Endodermal cell (in vitro differentiated cells): ENCODE measurements at regions not wholly inside any gene's neighbourhood (a gene's known extent, or its start where the extent isn't known, plus 50 kb on each side); places are given as distances from the start of the nearest gene placed in this dataset.

Source experiments
- DNase-seq: peaks from one replicate; pipeline ENCODE4 v3.0.0-alpha.2; 2017
- H3K27ac ChIP-seq: 2 replicates; pipeline ENCODE4 v1.5.1; 2013; ENCODE audit warnings: mild to moderate bottlenecking, low read depth, low read length, moderate library complexity
- H3K27me3 ChIP-seq: 2 replicates; pipeline ENCODE4 v1.6.1; 2013; ENCODE audit warnings: mild to moderate bottlenecking, low read length, moderate library complexity; ENCODE audit not compliant: insufficient read depth, control insufficient read depth, poor library complexity, severe bottlenecking
- H3K36me3 ChIP-seq: 2 replicates; pipeline ENCODE4 v1.7.0; 2013; ENCODE audit warnings: mild to moderate bottlenecking, low read length, moderate library complexity; ENCODE audit not compliant: control insufficient read depth, insufficient read depth
- H3K4me1 ChIP-seq: one replicate; pipeline ENCODE4 v1.7.0; 2013; ENCODE audit warnings: low read length; ENCODE audit not compliant: control insufficient read depth, insufficient read depth
- H3K4me3 ChIP-seq: 2 replicates; pipeline ENCODE4 v1.5.1; 2013; ENCODE audit warnings: mild to moderate bottlenecking, low read length, moderate library complexity
- H3K9ac ChIP-seq: 2 replicates; pipeline ENCODE4 v1.6.1; 2013; ENCODE audit warnings: mild to moderate bottlenecking, low read length, moderate library complexity; ENCODE audit not compliant: poor library complexity, severe bottlenecking; ENCODE audit errors: extremely low read depth
- H3K9me3 ChIP-seq: 2 replicates; pipeline ENCODE4 v1.6.1; 2013; ENCODE audit warnings: mild to moderate bottlenecking, low read length, moderate library complexity; ENCODE audit not compliant: control insufficient read depth
- H3K27ac Mint-ChIP-seq: 2 replicates; pipeline ENCODE4 v1.8.0; 2020; ENCODE audit warnings: mixed read lengths
- H3K27me3 Mint-ChIP-seq: 2 replicates; pipeline ENCODE4 v1.8.0; 2021; ENCODE audit warnings: mild to moderate bottlenecking, mixed read lengths; ENCODE audit not compliant: insufficient read depth
- H3K36me3 Mint-ChIP-seq: 2 replicates; pipeline ENCODE4 v1.8.0; 2020; ENCODE audit warnings: low read depth, mixed read lengths
- H3K4me1 Mint-ChIP-seq: 2 replicates; pipeline ENCODE4 v1.8.0; 2020; ENCODE audit warnings: mixed read lengths
- H3K4me3 Mint-ChIP-seq: 2 replicates; pipeline ENCODE4 v1.8.0; 2020; ENCODE audit warnings: mild to moderate bottlenecking, moderate library complexity, mixed read lengths
- H3K9me3 Mint-ChIP-seq: 2 replicates; pipeline ENCODE4 v1.8.0; 2020; ENCODE audit warnings: mild to moderate bottlenecking, mixed read lengths
- WGBS, 2 experiments: methylation state at CpG; one replicate each; pipeline versions ENCODE4 v1.1.5 to v1.1.7; 2013; ENCODE audit warnings: missing lambda C conversion rate in 2 of 2, mixed read lengths in 1 of 2; ENCODE audit not compliant: insufficient coverage in 1 of 2, insufficient read length in 1 of 2; 5-methylcytosine and 5-hydroxymethylcytosine counted together
- TF ChIP-seq, protein P1 (sequence below): fragments of 200-600 bp; sonication (generic); conservative IDR thresholded peaks from 2 replicates; pipeline ENCODE4 v1.5.0; 2021; ENCODE audit warnings: antibody characterized with exemption, mild to moderate bottlenecking

DNA sequence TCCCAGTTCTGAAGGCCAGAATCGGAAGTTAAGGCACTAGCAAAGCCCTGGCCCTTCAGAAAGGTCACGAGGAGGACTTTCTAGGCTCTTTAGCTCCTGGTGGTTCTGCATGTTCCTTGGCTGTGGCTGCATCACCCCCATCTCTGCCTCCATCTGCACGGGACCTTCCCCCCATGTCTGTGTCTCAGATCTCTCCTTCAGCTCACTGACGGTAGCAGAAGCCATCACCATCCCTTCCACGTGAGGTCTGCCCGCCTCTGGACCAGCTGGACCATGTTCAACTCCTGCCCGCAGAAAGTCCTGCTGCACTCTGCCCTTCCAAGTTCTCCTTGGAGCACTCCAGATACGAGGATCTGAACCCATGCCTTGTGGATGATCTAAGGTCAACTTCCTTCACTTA, 242.9 kb upstream of the IRX1 start:
- H3K27ac ChIP-seq, result no peak overlapping the region
- no peak overlapping the region for H3K27ac Mint-ChIP-seq
- peaks cover 18% of the 10 kb centered on the region for H3K4me1 Mint-ChIP-seq
- H3K27me3 ChIP-seq, result no peaks in the 10 kb centered on the region
- H3K4me3 ChIP-seq, result no peak overlapping the region
- H3K9me3 ChIP-seq, result no peaks in the 10 kb centered on the region
- TF ChIP-seq, protein P1, sequence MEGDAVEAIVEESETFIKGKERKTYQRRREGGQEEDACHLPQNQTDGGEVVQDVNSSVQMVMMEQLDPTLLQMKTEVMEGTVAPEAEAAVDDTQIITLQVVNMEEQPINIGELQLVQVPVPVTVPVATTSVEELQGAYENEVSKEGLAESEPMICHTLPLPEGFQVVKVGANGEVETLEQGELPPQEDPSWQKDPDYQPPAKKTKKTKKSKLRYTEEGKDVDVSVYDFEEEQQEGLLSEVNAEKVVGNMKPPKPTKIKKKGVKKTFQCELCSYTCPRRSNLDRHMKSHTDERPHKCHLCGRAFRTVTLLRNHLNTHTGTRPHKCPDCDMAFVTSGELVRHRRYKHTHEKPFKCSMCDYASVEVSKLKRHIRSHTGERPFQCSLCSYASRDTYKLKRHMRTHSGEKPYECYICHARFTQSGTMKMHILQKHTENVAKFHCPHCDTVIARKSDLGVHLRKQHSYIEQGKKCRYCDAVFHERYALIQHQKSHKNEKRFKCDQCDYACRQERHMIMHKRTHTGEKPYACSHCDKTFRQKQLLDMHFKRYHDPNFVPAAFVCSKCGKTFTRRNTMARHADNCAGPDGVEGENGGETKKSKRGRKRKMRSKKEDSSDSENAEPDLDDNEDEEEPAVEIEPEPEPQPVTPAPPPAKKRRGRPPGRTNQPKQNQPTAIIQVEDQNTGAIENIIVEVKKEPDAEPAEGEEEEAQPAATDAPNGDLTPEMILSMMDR, result no peak
- H3K9ac ChIP-seq, result no peak overlapping the region
- DNase-seq, result peak; percentile 7
- no peaks in the 10 kb centered on the region for H3K9me3 Mint-ChIP-seq
- H3K36me3 Mint-ChIP-seq, result no peaks in the 10 kb centered on the region
- 95 to 97% methylated on average over 5 to 8 of the region's 8 CpGs for WGBS, 2 experiments
- H3K4me1 ChIP-seq, result no peaks in the 10 kb centered on the region
- no peak overlapping the region for H3K4me3 Mint-ChIP-seq
- H3K36me3 ChIP-seq, result no peaks in the 10 kb centered on the region
- H3K27me3 Mint-ChIP-seq, result peaks cover 14% of the 10 kb centered on the region

GRCh38 chr5:3351581-3352442, 243.8 kb upstream of the IRX1 start:
- Mint-ChIP-seq H3K36me3 (no peaks in the 10 kb centered on the region), H3K4me3 (no peak overlapping the region), H3K4me1 (peaks cover 18% of the 10 kb centered on the region), H3K27me3 (peaks cover 14% of the 10 kb centered on the region), H3K9me3 (no peaks in the 10 kb centered on the region), H3K27ac (no peak overlapping the region)
- no peaks in the 10 kb centered on the region for H3K4me1 ChIP-seq
- no peaks in the 10 kb centered on the region for H3K36me3 ChIP-seq
- H3K27me3 ChIP-seq, result no peaks in the 10 kb centered on the region
- WGBS, 2 experiments, result 86 to 89% methylated on average over 8 to 10 of the region's 10 CpGs
- TF ChIP-seq, protein P1, result no peak
- no peaks in the 10 kb centered on the region for H3K9me3 ChIP-seq
- H3K4me3 ChIP-seq, result no peak overlapping the region
- H3K9ac ChIP-seq, result no peak overlapping the region
- H3K27ac ChIP-seq, result no peak overlapping the region
- DNase-seq, result peak; percentile 35

DNA sequence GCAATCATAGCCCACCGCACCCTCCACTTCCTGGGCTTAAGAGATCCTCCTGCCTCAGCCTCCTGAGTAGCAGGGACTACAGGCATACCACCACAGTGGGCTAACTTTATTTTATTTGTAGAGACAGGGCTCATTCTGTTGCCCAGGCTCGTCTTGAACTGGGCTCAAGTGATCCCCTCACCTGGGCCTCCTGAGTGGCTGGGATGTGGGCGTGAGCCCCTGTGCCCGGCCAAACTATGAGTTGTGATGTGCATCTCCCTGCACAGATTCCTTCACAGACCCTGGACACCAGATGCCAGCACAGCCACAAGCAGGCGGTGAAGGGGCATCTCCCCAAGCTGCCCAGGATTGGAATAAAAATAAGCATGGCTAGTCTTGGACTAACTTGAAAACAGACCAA, 244.9 kb upstream of the IRX1 start:
- no peak overlapping the region for H3K27ac ChIP-seq
- Mint-ChIP-seq H3K4me1 (peaks cover 18% of the 10 kb centered on the region), H3K4me3 (no peak overlapping the region), H3K36me3 (no peaks in the 10 kb centered on the region), H3K27ac (no peak overlapping the region), H3K27me3 (peaks cover 12% of the 10 kb centered on the region), H3K9me3 (no peaks in the 10 kb centered on the region)
- no peaks in the 10 kb centered on the region for H3K9me3 ChIP-seq
- H3K27me3 ChIP-seq, result no peaks in the 10 kb centered on the region
- H3K4me1 ChIP-seq, result no peaks in the 10 kb centered on the region
- H3K36me3 ChIP-seq, result no peaks in the 10 kb centered on the region
- TF ChIP-seq, protein P1, result no peak
- DNase-seq, result peak; percentile 24
- H3K9ac ChIP-seq, result no peak overlapping the region
- 92 to 93% methylated on average over 4 to 5 of the region's 5 CpGs for WGBS, 2 experiments
- no peak overlapping the region for H3K4me3 ChIP-seq
